ENCODE measurements at regions not wholly inside any gene's neighbourhood (a gene's known extent, or its start where the extent isn't known, plus 50 kb on each side); places are given as distances from the start of the nearest gene placed in this dataset.

DNA sequence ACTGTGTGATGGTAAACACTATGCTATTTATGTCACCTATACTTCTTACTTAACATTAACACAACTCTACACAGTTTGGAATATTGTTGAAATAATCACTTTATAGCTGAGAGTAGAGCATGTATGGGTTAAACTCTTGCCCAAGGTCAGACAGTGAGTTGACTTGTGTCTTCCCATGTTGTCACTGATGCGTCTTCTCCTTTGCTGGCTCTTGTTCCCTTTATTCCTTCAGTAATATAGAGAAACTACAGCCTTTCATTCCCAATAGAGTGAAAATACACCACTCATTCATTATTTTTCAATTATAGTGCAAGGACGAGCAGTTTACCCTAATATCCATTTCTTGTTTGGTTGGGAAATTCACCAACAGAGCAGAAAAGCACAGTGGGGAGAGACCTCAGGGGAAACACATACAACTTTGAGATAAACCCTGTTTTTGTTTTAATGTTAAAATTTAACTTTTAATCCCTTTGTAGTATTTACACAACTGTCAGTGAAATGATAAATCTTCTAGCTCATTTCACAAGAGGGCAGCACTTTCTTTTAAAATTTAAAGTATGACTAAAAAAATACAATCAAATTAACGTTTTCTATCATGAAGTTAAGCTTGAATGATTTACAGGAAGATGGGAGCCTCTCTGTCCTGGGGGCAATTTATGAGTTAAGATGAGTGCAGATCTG, 363.0 kb downstream of the UTRN start:
- no peak overlapping the region for H3K27ac ChIP-seq
- TF ChIP-seq ZFX (IDR thresholded peaks at IDR 0.05; ENCODE audit: borderline replicate concordance), result no peak
- TF ChIP-seq CTCF (IDR thresholded peaks at IDR 0.05), result no peak

GRCh38 chr6:144649085-144649484, 363.9 kb downstream of the UTRN start:
- no peak overlapping the region for H3K27ac ChIP-seq
- TF ChIP-seq CTCF (IDR thresholded peaks at IDR 0.05), result no peak
- TF ChIP-seq ZFX (IDR thresholded peaks at IDR 0.05; ENCODE audit: borderline replicate concordance), result no peak

DNA sequence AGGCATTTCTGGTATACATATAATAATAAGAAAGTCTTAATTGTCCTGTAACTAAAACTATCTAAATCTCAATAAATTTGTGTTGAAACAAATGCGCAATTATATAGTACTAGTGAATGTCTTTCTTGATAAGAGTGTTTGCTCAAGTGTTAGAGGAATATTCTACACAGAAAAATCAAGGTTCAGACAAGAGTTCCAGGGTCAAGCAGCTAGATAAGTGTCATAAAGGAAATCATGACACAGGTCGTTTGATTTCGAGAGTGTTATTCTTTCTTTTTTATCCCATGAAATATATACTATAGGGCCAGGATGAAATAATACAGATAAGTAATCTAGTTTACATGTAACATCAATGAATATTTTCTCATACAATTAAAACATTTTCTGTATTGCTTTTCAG, 366.1 kb downstream of the UTRN start:
- H3K27ac ChIP-seq, result no peak overlapping the region

GRCh38 chr6:144652292-144652891, 367.3 kb downstream of the UTRN start:
- H3K27ac ChIP-seq, result no peak overlapping the region
- no peak for TF ChIP-seq ZFX (IDR thresholded peaks at IDR 0.05; ENCODE audit: borderline replicate concordance)
- TF ChIP-seq CTCF (IDR thresholded peaks at IDR 0.05), result no peak

More for the DNA sequence above, 366.1 kb downstream of the UTRN start:
- TF ChIP-seq CTCF (IDR thresholded peaks at IDR 0.05) (no peak), ZFX (IDR thresholded peaks at IDR 0.05; ENCODE audit: borderline replicate concordance) (no peak)

GRCh38 chr6:144653885-144654505, 368.9 kb downstream of the UTRN start:
- H3K27ac ChIP-seq, result no peak overlapping the region
- TF ChIP-seq ZFX (IDR thresholded peaks at IDR 0.05; ENCODE audit: borderline replicate concordance) (no peak), CTCF (IDR thresholded peaks at IDR 0.05) (no peak)

DNA sequence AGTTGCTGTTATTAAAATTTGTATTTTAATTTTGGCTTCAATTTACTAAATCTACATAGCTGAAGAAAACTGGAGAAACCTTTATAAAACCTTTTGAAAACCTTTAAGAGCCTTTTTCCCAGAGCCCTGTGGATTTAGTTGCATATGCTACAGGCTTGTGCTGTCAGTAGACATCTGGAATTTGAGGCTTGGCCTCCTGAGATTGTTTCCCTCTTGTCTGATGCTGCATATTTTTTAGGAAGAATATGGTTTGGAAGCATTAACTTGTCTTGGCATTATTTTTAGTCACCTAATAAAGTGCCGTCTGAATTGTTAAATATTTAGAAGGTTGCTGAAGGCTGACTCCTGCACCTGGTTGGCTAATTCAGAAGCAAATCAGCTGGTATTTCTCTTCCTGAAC, 369.4 kb downstream of the UTRN start:
- TF ChIP-seq ZFX (IDR thresholded peaks at IDR 0.05; ENCODE audit: borderline replicate concordance), result no peak
- TF ChIP-seq CTCF (IDR thresholded peaks at IDR 0.05), result no peak
- no peak overlapping the region for H3K27ac ChIP-seq

- no peak for TF ChIP-seq ZFX (IDR thresholded peaks at IDR 0.05; ENCODE audit: borderline replicate concordance)
- no peak for TF ChIP-seq CTCF (IDR thresholded peaks at IDR 0.05)
- no peak overlapping the region for H3K27ac ChIP-seq
Observed at GRCh38 chr6:144655376-144655775, 370.2 kb downstream of the UTRN start.

All from 22Rv1 (cell line).